GM11168 (cell line): ENCODE measurements at regions not wholly inside any gene's neighbourhood (a gene's known extent, or its start where the extent isn't known, plus 50 kb on each side); places are given as distances from the start of the nearest gene placed in this dataset.
"Not testable (repeated sequence)": the region's sequence is repeated elsewhere in the genome, so short reads cannot be mapped to it uniquely, and the experiment has no call there.

Experiments
- in situ Hi-C: fragments of 300-500 bp; cut with MboI; formaldehyde crosslinking; loops from one replicate; pipeline ENCODE4 v1.12.0; 2022; ENCODE audit warnings: low sequenced_read_pairs; ENCODE audit not compliant: unreplicated experiment

DNA sequence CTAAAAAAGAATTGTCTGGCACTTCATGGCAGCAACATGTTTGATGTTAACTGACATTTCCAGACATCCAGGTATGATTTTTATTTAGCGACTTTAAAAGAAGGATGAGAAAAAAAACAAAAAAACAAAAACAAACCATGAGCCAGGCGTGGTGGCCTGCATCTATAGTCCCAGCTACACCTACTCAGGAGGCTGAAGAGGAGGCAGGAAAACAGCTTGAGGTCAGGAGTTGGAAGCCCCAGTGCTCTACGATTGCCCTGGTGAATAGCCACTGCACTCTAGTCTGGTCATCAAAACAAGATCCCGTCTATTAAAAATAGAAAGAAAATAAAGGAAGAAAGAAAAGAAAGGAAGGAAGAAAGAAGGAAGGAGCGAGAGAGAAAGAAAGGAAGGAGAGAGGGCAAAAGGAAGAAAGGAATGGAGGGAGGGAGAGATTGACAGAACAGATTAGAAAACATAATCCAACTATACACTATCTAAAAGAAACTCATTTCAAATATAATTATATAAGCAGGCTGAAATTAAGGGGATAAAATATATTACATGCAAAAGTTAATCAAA lies 141.6 kb downstream of the TRIM27 start:
- in situ Hi-C loops = no loop called here

DNA sequence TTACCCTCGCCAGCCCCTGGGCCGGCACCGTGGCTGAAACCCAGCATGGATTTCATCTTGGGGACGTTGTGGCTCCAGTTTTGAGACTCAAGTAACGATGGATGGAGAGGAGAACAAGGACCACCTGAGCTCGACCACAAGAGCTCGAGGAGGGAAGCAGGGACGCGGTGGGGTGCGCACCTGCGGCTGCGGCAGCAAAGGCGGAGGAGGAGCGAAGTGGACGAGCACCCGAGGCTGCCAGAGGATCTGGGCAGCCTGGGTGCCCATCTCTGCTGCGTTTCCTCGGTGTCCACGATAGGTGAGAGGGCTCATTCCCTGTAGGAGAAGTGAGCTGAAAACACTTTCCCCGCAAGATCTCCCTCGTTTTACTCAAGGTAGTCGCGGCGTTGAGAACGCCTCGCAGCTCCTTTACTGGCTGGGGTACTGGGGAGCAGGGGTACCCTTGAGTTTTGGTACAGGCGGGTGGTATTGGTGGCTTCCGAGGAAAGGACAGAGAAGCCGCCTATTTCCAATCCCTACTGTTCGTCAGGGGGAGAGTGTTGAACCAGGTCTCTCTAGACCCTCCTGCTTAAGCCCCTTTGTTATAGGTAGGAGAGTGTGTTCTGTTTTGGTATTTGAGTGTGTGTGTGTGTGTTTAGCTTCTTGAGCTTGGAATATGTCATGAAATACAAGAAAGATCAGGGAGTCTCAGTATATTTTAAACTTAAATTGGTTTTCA lies 137.7 kb downstream of the TRIM27 start:
- in situ Hi-C loops = no loop called here

DNA sequence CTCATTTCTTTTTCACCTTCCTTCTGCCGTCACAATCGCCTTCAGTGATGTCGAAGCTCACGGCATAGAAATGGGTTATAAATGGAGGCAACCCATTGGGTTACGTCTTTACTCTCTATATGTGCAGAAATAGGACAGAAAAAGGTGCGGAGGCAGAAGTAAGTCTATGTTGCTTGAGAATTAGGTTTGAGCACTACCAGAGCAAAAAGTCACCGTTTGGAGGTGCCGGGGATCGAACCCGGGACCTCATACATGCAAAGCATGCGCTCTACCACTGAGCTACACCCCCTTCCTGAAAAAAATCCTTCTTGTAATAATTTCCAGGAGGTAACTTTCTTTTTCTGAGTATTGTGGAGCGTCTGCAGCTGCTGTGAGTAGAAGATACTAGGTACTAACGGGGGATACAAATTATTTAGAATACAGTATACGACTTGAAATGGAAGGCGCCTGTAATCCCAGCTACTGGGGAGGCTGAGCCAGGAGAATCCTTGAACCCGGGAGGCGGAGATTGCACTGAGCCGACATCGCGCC lies 134.2 kb downstream of the TRIM27 start:
- in situ Hi-C loops = no loop called here

DNA sequence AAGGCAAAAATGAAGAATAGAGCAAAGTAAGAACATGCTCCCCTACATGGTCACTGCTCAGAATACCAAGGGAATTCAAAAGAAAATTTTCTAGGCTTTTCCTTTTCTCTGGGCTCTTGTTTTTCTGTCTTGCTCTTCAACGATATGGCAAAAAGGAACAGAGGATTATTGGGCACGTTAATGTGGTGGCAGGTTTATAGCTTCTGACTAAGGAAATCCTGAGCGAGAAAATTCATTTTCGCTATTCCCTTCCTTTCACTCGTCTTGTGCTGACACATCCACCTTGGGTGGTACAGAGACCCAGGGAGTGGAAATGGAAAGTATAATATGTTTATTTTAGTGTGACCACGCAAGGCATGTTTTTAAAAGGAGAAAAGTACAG lies 132.8 kb downstream of the TRIM27 start:
- in situ Hi-C loops = no loop called here

DNA sequence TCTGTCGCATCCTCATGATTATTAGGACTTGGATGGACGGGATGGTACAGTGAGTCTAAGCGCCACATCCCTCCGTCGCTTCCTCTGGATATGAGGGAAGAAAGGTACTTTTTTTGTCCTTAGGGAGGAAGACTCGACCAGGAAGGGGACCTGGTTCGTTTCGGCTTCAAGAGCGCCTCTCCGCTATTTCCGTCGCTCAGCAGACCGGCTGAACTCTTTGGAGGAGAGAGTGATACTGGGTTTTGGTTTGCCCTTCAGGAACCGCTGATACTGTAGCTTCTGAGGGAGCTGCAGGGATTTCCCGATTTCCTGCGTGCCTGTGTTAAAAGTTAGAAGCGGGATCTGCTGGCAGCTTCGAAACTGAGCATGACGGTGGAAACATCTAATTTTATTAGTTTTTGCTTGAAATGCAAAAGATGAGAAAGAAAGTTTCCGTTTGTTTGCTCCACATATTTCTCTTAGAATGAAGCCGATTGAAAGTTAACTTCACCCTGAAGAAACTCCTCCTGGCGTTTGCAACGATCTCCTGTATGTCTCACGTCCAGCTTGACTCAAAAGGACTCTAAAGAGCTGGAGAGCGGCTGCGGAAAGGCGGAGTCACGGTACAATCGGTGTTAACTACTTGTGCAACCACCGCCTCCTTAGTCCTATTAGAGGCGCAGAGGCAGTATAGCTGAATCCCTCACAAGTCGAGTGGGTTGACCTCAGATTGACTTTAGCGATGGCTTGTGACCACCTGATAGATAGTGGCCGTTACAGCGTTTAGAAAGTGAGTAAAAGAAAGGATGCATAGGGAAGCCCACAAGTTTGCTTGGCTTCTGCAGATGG lies 129.4 kb downstream of the TRIM27 start:
- in situ Hi-C loops = no loop called here

DNA sequence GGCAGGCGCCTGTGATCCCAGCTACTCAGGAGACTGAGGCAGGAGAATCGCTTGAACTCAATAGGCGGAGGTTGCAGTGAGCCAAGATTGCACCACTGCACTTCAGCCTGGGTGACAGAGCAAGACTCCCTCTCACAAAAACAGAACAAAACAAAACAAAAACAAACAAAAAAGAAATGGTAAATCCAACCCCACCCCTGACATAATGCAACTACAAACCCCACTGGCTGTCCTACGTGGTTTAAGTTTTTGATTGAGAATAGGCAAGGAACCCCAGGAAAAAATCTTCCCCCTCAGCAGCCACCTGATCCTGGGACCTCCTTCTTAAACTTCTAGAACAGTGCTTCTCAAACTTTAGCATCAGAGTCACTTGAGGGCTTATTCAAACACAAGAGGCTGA lies 123.1 kb downstream of the TRIM27 start:
- in situ Hi-C loops = not testable (repeated sequence)

DNA sequence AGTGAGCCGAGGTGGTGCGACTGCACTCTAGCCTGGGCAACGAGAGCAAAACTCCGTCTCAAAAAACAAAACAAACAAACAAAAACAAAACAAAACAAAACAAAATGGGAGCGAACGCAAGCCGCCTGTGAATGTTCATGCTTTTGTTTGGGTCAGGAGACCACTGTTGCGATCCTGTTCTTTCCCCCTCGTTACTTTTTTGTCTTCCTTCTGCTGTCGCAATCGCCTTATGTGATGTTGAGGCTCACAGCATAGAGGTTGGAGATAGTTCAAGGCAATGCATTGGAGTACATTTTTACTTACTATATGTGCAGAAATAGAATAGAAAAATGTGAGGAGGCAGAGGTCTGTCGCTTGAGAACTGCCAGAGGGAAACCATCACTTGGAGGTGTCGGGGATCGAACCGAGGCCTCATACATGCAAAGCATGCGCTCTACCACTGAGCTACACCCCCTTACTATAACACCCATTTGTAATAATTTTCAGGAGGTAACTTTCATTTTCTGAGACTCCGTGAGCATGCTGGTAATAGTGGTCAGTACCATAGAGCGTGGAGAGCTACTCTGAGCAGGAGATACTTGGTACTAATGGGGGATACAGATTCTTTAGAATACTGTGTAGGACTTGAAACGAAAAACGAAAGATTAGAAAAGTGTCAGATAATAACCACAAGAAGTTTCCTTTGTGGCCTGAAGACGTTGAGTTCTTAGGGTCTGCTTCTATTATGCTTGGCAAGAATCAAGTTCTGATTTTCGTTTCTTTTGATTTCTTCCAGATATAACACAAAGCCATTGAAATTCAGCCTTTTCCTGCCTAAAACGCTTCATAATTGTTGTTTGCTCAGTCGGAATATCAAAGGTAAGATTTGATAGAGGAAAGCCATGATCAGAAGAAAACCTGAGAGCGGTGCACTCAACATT lies 121.1 kb downstream of the TRIM27 start:
- in situ Hi-C loops = no loop called here

DNA sequence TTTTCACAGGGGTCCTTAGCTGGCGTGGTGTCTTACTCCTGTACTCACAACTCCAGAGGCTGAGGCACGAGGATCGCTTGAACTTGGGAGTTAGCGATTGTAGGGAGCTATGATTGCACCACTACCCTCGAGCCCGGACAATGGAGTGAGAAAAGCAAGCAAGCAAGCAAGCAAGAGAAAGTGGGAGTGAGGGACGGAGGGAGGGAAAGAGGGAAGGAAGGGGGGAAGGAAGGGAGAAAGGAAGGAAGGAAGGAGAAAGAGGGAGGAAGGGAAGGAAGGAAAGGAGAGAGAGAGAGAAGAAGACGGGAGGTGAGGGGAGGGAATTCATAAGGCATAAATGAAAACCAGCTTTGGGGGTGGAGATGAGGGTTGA lies 120.5 kb downstream of the TRIM27 start:
- in situ Hi-C loops = no loop called here

DNA sequence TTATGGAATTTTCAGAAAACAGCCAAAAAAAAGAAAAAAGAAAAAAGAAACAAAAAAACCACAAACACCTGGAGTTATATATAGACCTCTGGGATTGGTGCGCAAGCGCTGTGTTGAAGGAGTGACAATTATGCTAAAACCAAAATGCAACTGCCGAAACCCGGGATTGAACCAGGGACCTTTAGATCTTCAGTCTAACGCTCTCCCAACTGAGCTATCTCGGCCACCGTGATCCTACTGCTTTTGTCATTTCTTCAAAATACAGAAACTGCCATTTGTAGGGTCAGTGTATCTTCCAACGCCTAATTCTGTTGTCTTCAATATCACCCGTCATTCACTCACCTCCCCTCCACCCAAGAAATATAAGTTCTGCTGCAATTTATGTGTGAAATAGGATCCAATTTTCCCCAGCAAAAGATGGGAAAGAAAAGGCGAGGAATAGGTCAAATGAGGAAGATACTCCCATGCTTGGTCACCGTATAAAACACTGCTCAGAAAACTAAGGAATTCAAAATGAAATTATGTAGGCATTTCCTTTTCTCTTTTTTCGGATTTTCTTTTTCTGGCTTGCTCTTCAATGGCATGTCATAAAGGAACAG lies 116.0 kb downstream of the TRIM27 start:
- in situ Hi-C loops = no loop called here

DNA sequence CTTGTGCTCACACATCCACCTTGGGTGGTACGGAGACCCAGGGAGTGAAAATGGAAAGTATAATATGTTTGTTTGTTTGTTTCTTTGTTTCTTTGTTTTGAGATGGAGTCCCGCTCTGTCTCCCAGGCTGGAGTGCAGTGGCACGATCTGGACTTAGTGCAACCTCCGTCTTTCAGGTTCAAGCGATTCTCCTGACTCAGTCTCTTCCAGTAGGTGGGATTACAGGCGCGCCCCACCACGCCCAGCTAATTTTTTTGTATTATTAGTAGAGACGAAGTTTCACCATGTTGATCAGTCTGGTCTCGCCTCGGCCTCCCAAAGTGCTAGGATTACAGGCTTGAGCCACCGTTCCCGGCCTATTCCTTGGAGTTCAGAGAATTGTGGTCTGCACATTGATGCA lies 115.4 kb downstream of the TRIM27 start:
- in situ Hi-C loops = no loop called here

DNA sequence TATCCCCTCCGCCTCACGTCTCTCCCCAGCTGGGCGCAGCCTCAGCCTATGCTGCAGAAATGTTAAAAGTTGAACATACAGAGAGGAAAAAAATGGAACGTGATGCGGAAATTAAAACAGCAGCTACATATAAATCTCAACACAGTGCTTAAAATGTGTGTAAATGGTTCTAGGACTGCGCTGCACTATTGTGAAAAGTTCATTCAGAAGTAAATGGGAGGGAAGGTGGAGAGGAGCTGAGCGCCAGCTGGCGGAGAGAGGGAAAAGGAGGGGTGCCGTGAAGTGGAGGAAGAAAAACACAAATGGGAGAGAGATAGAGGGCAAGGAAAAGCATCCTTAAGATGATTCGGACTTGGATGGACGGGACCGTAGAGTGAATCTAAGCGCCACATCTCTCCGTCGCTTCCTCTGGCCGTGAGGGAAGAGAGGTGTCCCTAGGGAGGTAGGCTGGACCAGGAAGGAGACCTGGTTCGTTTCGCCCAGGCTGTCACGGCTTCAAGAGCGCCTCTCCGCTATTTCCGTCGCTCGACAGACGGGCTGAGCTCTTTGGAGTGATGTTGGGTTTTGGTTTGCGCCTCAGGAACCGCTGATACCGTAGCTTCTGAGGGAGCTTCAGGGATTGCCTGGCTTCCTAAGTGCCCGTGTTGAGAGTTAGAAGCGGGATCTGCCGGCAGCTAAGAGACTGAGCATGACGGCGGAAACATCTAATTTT lies 113.7 kb downstream of the TRIM27 start:
- in situ Hi-C loops = no loop called here

DNA sequence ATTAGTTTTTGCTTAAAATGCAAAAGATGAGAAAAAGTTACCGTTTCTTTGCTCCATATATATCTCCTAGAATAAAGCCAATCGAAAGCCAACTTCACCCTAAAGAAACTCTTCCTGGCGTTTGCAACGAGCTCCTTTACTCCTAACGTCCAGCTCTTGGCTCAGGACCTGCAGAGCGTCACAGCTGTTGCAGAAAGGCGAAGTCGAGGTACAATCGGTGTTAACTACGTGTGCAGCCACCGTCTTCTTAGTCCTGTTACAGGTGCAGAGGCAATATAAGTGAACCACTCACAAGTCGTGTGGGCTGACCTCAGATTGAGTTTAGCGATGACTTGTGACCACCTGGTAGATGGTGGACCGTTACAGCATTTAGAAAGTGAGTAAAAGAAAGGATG lies 113.1 kb downstream of the TRIM27 start:
- in situ Hi-C loops = no loop called here

DNA sequence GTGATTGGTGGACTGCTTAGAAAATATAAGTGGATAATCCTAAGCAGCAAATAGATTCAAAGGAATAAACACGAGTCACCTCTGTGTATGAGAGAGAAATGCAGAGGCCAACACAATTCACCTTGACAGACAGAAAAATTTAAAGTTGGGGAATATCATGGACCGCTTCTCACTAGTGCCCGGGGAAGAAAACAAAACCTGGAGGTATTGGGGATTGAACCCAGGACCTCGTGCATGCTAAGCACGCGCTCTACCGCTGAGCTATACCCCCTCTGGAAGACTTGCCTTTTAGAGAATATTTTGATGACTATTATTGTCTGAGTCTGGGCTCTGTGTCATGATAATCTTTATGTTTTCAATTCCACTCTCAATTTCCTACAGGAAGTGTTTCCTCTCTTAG lies 111.9 kb downstream of the TRIM27 start:
- in situ Hi-C loops = no loop called here

DNA sequence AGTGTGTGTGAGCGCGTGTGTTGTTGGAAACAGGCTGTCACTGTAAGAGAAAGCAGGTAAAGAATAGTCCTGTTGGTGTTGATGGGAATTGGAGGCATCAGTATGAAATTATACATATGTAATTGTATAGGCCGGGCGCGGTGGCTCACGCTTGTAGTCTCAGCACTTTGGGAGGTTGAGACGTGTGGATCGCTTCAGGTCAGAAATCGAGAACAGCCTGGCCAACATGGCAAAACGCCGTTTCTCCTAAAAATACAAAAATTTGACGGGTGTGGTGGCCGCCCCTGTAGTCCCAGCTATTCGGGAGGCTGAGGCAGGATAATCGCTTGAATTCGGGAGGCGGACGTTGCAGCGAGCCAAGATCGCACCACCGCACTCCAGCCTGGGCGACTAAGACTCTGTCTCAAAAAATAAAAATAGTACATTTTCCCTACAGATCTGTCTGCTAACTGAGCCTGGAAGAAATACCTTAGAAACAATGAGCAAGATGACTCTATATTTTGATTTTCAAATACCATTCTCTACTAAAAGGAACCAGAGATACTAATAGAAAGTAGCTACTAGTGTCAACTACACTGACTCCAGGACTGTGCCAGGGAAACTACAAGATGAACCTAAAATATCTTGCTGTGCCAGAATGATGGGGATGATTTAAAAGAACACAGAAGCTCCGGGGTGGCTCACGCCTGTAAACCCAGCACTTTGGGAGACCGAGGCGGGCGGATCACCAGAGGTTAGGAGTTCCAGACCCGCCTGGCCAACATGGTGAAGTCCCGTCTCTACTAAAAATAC lies 110.8 kb downstream of the TRIM27 start:
- in situ Hi-C loops = no loop called here

DNA sequence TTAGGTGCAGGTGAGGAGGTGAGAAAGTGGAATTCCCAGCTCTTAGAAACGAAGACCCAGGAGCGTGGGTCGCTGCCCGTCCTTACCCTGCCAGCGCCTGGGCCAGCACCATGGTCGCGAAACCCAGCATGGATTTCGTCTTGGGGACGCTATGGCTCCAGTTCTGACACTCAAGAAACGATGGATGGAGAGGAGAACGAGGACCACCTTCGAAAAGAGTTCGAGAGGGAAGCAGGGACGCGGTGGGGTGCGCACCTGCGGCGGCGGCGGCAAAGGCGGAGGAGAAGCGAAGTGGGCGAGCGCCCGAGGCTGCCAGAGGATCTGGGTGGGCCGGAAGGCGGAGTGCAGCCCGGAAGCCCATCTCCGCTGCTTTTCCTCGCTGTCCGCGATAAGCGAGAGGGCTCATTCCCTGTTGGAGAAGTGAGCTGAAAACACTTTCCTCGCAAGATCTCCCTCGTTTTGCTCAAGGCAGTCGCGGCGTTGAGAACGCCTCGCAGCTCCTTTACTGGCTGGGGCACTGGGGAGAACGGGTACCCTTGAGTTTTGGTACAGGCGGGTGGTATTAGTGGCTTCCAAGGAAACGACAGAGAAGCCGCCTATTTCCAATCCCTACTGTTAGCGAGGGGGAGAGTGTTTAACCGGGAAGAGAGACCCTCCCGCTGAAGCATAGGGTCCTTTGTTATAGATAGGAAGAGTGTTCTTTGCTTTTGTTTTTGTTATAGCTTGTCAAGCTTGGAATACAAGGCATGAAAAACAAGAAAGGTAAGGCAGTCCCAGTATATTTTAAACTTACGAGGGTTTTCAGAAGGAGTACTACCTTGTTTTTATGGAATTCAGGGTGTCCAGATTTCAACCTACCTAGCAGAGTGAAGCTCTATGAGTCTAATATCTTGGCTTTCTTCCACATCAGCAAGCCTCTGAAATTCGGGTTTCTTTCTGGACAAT lies 109.5 kb downstream of the TRIM27 start:
- in situ Hi-C loops = no loop called here

DNA sequence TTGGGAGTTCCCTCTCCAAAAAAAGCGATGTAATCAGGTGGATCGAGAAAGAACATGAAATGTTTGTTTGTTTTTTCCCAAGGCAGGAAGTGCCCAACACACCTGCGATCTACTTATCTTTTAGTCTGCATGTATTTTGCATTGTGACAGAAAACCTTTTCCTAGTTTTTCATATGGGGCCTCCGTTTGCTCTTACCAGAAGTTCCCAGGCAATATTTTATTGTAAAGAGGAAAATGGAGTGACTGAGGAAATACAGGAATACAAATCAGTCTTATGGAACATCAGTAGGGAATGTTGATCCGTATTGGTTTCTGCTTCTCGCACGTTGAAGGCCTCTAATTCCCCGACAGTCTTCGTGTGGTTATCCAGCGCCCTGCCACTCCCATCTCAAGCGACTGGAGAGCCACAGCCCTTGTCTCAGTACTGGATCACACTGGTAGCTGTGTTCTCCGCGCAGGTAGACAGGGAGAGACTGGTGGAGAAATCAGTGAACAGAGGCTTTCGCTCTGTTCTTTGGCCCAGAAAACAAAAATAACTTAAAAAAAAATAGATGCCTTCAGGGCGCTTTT lies 107.4 kb downstream of the TRIM27 start:
- in situ Hi-C loops = no loop called here
